ENCODE measurements at regions not wholly inside any gene's neighbourhood (a gene's known extent, or its start where the extent isn't known, plus 50 kb on each side); places are given as distances from the start of the nearest gene placed in this dataset.

DNA sequence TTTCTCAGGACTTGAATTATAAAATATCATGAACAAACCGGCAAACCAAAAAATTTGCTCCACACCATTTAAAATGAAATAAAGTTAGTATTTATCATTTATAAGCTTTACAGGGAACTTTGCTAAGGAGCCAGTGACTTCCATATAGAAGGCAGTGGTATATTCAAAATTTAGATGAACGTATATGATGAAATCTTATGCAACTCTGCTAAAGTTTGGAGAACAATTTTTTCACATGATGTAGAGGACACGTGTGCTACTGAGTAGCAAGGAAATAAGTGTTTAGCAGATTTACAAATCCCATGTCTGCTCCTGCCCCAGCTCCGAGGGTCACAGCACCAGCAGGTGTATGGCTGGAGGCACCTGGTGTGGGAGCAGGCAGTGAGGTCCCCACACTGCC is 70.8 kb upstream of the IFNG-AS1 start:
- no peak for DNase-seq (ENCODE audit: low read depth)
- no peak overlapping the region for H3K4me3 ChIP-seq (ENCODE audit: low read depth, low read length)
- TF ChIP-seq, protein P1, sequence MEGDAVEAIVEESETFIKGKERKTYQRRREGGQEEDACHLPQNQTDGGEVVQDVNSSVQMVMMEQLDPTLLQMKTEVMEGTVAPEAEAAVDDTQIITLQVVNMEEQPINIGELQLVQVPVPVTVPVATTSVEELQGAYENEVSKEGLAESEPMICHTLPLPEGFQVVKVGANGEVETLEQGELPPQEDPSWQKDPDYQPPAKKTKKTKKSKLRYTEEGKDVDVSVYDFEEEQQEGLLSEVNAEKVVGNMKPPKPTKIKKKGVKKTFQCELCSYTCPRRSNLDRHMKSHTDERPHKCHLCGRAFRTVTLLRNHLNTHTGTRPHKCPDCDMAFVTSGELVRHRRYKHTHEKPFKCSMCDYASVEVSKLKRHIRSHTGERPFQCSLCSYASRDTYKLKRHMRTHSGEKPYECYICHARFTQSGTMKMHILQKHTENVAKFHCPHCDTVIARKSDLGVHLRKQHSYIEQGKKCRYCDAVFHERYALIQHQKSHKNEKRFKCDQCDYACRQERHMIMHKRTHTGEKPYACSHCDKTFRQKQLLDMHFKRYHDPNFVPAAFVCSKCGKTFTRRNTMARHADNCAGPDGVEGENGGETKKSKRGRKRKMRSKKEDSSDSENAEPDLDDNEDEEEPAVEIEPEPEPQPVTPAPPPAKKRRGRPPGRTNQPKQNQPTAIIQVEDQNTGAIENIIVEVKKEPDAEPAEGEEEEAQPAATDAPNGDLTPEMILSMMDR (IDR thresholded peaks at IDR 0.05; ENCODE audit: insufficient read depth, low read depth, low read length, missing control alignments) = no peak

DNA sequence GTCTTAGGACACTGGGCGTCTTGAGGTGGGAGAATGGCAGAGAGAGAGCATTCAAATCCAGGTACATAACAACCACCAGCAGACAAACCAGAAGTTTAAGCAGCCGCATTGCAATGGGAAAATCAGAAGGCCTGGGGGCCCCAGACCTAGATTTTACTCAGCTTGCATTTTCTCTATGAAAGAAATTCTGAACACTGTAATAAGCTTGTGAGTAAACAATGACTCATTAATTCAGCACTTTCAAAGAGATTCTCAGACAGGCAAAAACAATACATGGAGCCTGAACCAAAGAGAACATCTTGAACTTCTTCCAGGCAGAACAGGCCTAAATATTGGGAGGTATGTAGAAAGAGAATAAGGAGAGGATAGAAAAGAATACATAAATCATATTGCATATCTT is 69.8 kb upstream of the IFNG-AS1 start:
- DNase-seq (ENCODE audit: low read depth) = no peak
- no peak overlapping the region for H3K4me3 ChIP-seq (ENCODE audit: low read depth, low read length)
- TF ChIP-seq, protein P1 (IDR thresholded peaks at IDR 0.05; ENCODE audit: insufficient read depth, low read depth, low read length, missing control alignments) = no peak

DNA sequence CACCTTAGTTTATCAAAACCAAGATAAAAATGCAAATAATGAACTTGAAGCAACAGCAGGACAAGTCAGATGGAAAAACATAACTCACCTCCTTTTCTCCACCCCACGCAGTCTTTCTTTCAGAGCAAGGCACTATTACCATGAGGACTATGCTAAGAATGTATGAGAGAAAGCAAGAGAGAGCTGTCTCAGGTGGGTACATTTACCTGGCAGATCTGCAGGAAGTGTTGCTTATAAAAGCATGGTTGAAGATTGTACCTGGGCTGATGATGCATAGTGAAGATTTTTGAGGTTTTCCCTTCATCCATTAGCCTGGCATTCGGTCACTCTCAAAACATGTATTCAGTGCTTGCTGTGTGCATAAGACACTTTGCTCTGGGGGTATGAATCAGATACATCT is 68.8 kb upstream of the IFNG-AS1 start:
- H3K4me3 ChIP-seq (ENCODE audit: low read depth, low read length) = no peak overlapping the region
- TF ChIP-seq, protein P1 (IDR thresholded peaks at IDR 0.05; ENCODE audit: insufficient read depth, low read depth, low read length, missing control alignments) = no peak
- no peak for DNase-seq (ENCODE audit: low read depth)

DNA sequence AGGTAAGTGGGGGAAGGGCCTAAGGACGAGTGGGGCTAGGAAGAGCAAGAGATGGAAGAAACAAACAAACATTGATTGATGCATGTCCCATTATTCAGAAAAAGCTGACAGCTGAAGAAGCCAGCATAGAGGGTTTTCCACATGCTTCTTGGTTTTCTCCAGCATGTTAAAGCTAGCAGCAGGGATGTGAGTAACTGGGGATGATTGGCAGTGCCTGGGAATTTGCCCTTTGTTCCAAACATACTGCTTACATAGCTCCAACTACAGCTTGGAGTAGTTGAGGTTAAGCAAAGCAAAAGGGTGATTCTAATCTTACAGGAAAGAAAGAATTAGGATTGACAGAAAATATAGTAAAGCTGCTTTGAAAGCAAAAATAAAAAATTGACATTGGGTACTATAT is 68.0 kb upstream of the IFNG-AS1 start:
- no peak overlapping the region for H3K4me3 ChIP-seq (ENCODE audit: low read depth, low read length)
- TF ChIP-seq, protein P1 (IDR thresholded peaks at IDR 0.05; ENCODE audit: insufficient read depth, low read depth, low read length, missing control alignments) = no peak
- DNase-seq (ENCODE audit: low read depth) = no peak

DNA sequence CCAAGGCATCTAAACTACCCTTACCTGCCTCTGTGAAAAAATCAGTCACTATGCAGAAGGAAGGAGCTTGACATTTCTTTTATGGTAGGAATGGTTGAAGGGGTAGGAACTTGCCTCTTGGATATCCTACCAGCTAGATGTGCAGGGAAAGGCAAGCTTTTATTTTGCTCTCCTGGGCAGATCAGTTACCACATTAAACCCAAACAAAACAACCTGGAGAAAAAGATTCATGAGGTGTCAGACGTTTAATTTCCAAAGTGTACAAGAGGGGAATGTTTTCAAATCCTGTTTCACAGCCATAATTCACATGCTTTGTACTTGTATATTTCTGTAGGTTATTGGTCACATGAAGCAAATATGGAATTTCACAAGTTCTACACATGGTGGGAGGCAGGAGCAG is 67.0 kb upstream of the IFNG-AS1 start:
- DNase-seq (ENCODE audit: low read depth) = no peak
- TF ChIP-seq, protein P1 (IDR thresholded peaks at IDR 0.05; ENCODE audit: insufficient read depth, low read depth, low read length, missing control alignments) = no peak
- no peak overlapping the region for H3K4me3 ChIP-seq (ENCODE audit: low read depth, low read length)

DNA sequence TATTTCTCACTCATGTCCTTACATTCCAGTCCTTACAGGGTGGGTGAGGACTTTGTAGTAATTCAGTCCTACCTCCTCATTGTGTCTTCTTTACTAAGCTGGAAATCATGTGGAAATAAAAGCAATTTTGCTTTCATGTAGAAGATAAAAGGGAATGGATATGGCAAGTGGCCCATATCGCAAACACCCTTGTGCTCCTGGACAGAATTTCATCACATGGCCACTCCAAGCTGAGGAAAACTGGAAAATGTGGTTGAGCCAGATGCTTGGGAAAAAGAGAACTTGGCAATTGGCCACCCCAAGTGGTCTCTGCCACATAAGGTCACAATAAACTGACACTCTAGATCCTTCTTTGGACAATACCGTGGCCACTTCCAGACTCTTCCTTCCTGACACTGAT is 64.2 kb upstream of the IFNG-AS1 start:
- no peak for DNase-seq (ENCODE audit: low read depth)
- no peak overlapping the region for H3K4me3 ChIP-seq (ENCODE audit: low read depth, low read length)
- TF ChIP-seq, protein P1 (IDR thresholded peaks at IDR 0.05; ENCODE audit: insufficient read depth, low read depth, low read length, missing control alignments) = no peak

DNA sequence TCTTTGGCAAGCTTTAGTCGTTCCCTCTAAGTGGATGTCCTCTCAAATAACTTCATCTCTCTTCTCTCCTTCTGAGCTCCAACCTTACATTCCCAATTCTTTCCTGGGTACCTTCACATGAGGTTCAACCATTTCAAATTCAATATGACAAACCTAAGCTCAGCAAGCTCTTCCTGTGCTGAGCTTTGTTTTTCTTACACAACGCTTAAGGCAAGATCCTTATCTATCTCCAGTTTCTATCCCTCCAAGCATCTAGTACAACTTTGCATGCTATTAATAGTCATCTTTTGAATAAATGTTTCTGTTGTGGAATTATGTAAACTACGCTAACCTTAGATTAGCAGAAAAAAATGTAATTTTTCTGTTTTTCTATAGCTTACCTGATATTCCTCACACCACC is 63.7 kb upstream of the IFNG-AS1 start:
- DNase-seq (ENCODE audit: low read depth) = no peak
- no peak overlapping the region for H3K4me3 ChIP-seq (ENCODE audit: low read depth, low read length)
- TF ChIP-seq, protein P1 (IDR thresholded peaks at IDR 0.05; ENCODE audit: insufficient read depth, low read depth, low read length, missing control alignments) = no peak

Data from GM12865 (cell line).